SK-N-SH treated with all-trans-retinoic acid at 6 μM for 48 hours (cell line): ENCODE measurements at regions not wholly inside any gene's neighbourhood (a gene's known extent, or its start where the extent isn't known, plus 50 kb on each side); places are given as distances from the start of the nearest gene placed in this dataset.

Experiments
- ARNTL ChIP-seq: fragments of 450-650 bp; formaldehyde crosslinking; IDR thresholded peaks from 2 replicates; pipeline ENCODE4 v1.5.0; 2020; ENCODE audit warnings: low read depth, mild to moderate bottlenecking, moderate library complexity, borderline replicate concordance
- BACH2 ChIP-seq: fragments of 250-450 bp; sonication (Bioruptor Pico); IDR thresholded peaks from 2 replicates; pipeline ENCODE4 v1.9.0; 2021; ENCODE audit warnings: mild to moderate bottlenecking, borderline replicate concordance
- CREB5 ChIP-seq: fragments of 250-450 bp; sonication (Bioruptor Pico); IDR thresholded peaks from 2 replicates; pipeline ENCODE4 v1.5.1; 2020; ENCODE audit warnings: low read depth, mild to moderate bottlenecking, moderate library complexity
- ESRRG ChIP-seq: fragments of 250-450 bp; sonication (Bioruptor Pico); IDR thresholded peaks from 2 replicates; pipeline ENCODE4 v1.6.1; 2021; ENCODE audit warnings: mild to moderate bottlenecking
- PATZ1 ChIP-seq: fragments of 250-450 bp; sonication (Bioruptor Pico); IDR thresholded peaks from 2 replicates; pipeline ENCODE4 v1.8.0; 2020; ENCODE audit warnings: mild to moderate bottlenecking, moderate library complexity, borderline replicate concordance
- PPARA ChIP-seq: fragments of 250-450 bp; sonication (Bioruptor Pico); IDR thresholded peaks from 2 replicates; pipeline ENCODE4 v1.5.0; 2020; ENCODE audit warnings: mild to moderate bottlenecking, borderline replicate concordance
- SNAI2 ChIP-seq: fragments of 250-450 bp; sonication (Bioruptor Pico); IDR thresholded peaks from 2 replicates; pipeline ENCODE4 v1.5.0; 2020; ENCODE audit warnings: mild to moderate bottlenecking, moderate library complexity
- TCF4 ChIP-seq: fragments of 250-450 bp; sonication (Bioruptor Pico); IDR thresholded peaks from 2 replicates; pipeline ENCODE4 v1.8.0; 2021; ENCODE audit warnings: mild to moderate bottlenecking, moderate library complexity, borderline replicate concordance
- TOX ChIP-seq: fragments of 250-450 bp; sonication (Bioruptor Pico); IDR thresholded peaks from 2 replicates; pipeline ENCODE4 v1.8.0; 2021; ENCODE audit warnings: mild to moderate bottlenecking, moderate library complexity, borderline replicate concordance
- ZC3H10 ChIP-seq: fragments of 250-450 bp; sonication (Bioruptor Pico); IDR thresholded peaks from 2 replicates; pipeline ENCODE4 v1.5.1; 2021; ENCODE audit warnings: mild to moderate bottlenecking, moderate library complexity
- ZFP3 ChIP-seq: fragments of 250-450 bp; sonication (Bioruptor Pico); IDR thresholded peaks from 2 replicates; pipeline ENCODE4 v1.5.0; 2020; ENCODE audit warnings: mild to moderate bottlenecking, moderate library complexity
- ZFP30 ChIP-seq: fragments of 450-650 bp; formaldehyde crosslinking; IDR thresholded peaks from 2 replicates; pipeline ENCODE4 v1.5.0; 2022; ENCODE audit warnings: mild to moderate bottlenecking, moderate library complexity
- ZNF70 ChIP-seq: fragments of 450-650 bp; formaldehyde crosslinking; IDR thresholded peaks from 2 replicates; pipeline ENCODE4 v1.5.0; 2020; ENCODE audit warnings: mild to moderate bottlenecking, moderate library complexity

GRCh38 chr12:91630596-91631293 lies 448.1 kb upstream of the DCN start:
- TF ChIP-seq SNAI2 (CRISPR knock-in tag) (no peak), ARNTL (CRISPR knock-in tag) (no peak), ZNF70 (no peak), ZC3H10 (CRISPR knock-in tag) (no peak), TCF4 (CRISPR knock-in tag) (no peak), PPARA (CRISPR knock-in tag) (no peak), ESRRG (no peak), ZFP3 (CRISPR knock-in tag) (no peak), CREB5 (CRISPR knock-in tag) (no peak), ZFP30 (CRISPR knock-in tag) (no peak), BACH2 (CRISPR knock-in tag) (no peak), PATZ1 (no peak), TOX (CRISPR knock-in tag) (no peak)
